ENCODE measurements at regions not wholly inside any gene's neighbourhood (a gene's known extent, or its start where the extent isn't known, plus 50 kb on each side); places are given as distances from the start of the nearest gene placed in this dataset.
"Not testable (repeated sequence)": the region's sequence is repeated elsewhere in the genome, so short reads cannot be mapped to it uniquely, and the experiment has no call there.

GRCh38 chr17:70535986-70536385 is 366.7 kb downstream of the KCNJ2 start:
- DNase-seq: no peak

DNA sequence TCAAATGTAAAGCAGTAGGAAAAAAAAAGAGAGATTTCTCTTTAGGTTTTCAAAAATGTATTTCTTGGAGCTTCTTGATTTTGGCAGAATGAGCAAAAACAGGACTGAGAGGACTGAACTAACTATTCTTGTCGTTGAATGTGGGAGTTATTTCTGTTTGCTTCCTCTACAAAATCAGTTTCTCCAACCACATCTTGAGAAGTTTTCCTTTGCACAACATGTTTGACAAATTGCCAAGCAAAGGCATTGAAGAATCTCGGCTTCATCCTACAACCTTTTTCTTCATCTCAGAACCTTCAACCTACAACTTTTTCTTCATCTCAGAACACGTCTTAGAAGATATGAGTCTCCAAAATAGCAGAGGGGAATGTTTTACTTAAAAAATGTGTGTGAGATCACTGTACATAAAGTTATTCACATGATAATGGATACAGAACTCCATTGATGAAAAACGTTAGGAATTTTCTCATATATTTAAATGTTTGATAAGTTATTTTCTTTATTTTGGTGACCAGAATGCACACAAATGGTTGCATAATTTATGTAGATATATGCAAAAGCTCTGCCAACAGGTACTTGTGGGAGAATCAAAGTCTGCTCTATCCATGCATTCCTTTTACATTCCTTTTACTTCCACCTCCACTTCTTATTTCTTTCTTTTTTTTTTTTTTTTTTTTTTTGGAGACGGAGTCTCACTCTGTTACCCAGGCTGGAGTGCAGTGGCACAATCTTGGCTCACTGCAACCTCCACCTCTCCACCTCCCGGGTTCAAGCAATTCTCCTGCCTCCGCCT is 370.0 kb downstream of the KCNJ2 start:
- no peak for DNase-seq

DNA sequence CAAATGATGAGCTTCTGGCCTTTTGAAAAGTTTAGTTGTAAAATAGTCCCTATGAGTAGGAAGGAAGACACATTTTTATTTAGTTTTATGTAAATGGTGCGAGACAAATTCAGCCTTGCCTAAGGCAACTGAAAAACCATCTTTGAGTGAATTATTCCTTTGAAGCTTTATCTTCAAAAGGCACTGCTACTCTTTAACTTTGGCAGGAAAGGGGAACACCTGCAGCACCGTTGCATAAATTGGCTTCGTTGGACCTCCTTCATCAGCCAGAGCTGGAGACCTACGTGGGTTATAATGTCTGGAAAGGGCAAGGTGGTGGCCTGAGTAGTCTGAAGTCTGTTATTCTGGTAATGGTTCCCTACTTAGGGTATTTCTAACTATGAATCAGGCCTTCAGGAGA is 373.5 kb downstream of the KCNJ2 start:
- DNase-seq: no peak

DNA sequence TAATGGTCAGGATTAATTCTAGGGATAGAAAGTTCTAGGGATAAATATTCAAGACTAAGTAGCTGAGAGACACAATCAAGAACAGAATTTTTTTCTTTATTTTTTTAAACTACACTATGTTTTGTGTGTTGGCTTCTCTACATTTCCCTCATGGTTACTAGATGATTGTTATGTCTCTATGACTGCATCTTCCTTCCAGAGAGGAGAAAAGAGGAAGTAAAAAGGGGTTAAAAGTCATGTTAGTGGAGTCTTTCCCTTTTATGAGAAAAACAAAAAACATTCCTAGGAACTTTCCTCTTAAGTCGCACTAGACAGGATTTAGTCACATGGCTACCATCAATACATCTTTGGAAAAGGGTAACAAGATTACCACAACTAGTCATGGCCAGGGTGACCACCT is 375.0 kb downstream of the KCNJ2 start:
- DNase-seq: no peak

DNA sequence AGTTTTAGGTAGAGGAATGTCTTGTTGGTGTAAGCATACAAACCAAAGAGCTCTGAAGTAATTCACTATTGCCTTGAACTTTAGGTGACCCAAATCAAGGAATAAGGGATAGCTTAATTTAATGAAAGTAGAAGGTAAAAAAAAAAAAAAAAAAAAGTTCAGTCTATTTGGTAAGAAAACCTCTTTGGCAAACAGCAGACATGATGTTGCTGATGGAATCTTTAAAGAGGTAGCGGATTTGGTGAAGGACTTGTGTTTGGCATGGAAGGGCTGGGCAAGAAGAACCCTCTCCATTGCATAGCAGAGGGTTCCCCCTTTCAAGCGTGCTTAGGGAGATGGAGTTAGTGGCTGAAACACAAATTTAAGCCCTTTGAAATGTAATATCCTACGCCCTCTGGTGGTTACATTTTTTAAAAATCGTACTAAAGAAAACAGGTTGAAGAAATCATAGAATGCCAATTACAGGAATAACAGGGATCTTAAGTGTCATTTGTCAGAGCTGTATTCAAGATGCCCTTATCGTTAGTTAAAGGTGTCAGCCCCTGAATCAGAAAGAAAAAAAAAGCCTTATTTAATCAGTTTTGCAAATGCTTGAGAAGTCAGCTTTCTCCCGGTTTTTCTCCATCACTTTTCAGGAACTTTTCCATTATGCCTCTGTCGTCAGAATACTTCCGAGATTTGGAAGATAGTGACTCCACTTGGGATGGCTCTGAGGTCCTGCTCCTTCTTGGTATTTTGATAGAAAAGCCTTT is 383.1 kb downstream of the KCNJ2 start:
- no peak for DNase-seq

DNA sequence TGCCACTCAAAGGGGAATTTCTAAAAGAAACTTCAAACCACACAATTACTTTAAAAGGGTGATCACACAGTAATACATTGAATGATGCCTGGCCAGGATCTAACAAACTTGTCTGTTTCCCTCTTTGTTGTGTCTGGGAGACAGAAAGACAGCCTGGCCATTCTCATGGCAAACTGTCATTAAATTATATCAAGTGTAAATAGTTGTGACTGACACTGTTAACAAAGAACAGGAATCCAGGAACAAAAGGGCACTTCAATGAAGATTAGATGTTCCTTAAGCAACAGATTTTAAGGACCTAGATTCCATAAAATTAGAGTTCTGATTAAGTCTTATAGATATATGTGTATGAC is 383.6 kb downstream of the KCNJ2 start:
- DNase-seq: no peak

GRCh38 chr17:70555723-70556122 is 386.4 kb downstream of the KCNJ2 start:
- no peak for DNase-seq

GRCh38 chr17:70558821-70559220 is 389.5 kb downstream of the KCNJ2 start:
- DNase-seq: no peak

DNA sequence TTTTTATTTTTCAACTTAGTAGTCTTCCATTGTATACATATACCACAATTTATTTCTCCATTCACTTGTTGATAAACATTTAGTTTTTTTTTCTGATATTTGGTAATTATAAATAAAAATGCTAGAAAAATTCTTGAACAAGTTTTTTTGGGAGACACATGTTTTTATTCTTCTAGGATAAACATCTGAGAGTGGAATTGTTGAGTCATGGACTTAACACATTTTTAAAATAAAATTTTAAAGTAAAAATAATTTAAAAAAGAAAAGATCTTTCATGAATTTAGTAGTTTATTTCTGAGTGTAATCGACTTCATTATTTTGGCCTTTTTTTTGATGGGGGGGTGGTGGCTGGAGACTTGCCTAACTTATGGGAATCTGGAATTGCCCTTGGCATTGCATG is 391.1 kb downstream of the KCNJ2 start:
- no peak for DNase-seq

- DNase-seq: no peak
Observed at GRCh38 chr17:70562137-70562536, 392.8 kb downstream of the KCNJ2 start.

DNA sequence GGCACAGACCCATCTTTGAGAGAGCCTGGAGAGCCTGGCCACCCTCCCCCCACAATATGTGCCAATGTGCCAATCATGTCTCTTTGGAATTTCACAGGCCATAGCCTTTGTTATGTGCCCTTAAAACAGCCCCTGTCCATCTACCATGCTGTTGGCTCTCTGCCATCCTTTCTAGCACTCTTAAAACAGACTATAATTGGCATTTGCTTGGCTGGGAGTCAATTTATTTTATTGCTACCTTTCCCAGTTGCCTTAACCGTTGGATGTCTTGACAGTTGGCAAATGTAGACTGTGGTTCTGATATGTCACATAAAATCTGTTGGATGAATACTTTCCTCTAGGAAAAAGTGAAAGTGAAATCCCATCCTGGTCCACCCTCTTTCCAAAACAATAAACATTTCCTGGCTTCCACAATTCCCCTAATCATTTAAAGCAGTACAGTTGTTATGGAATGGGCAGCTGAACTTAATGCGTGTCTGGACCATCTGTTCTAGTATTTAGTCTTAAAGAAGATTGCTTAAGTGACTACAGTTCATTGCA is 394.0 kb downstream of the KCNJ2 start:
- DNase-seq: no peak

DNA sequence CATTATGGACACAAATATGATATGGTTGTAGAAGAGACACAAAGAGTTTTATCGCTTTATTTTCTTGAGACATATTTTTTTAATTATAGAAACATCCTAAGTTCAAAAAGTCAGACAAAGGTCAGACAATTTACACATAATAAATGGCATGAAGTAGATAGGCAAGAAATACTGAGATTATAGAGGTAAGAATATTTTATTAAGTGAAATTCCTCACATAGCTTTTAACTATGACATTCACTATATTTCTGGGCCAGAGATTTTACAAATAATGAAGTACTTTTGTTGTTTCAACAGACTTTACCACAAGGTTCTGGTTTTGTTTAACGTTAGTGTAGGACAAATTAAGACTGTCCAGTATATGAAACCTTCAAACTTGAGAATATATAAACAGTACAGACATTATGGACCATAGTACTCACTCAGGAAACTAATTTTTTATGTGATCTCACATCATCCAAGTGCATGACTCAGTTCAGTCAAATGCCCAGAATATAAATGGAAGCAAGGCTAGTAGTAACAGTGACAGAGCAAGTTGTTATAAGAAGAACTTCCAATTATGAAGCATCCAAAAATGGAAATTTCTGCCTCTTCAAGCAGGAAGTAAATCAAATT is 394.8 kb downstream of the KCNJ2 start:
- DNase-seq: no peak

- no peak for DNase-seq
Observed at GRCh38 chr17:70569128-70569527, 399.8 kb downstream of the KCNJ2 start.

- no peak for DNase-seq
Observed at GRCh38 chr17:70577456-70577855, 408.1 kb downstream of the KCNJ2 start.

DNA sequence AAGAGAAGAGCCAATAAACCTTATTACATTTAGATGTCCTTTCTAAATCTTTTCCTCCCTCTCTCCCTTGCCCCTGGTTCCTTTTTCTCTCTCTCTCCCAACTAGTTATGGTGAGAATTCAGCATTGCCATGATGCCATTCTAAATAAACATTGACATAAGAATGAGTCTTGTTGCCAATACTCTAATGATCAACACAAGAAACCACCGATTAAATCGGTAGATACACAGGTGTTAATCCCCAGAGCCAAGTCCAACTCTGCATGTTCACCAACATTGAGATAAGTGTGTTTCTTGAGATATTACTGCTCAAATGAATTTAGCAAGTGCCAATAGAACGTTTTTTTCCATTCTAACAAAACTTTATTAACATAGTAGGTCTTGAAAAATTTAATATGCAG is 412.1 kb downstream of the KCNJ2 start:
- no peak for DNase-seq

- no peak for DNase-seq
Observed at GRCh38 chr17:70582777-70583176, 413.4 kb downstream of the KCNJ2 start.

- no peak for DNase-seq
Observed at GRCh38 chr17:70584255-70584654, 414.9 kb downstream of the KCNJ2 start.

DNA sequence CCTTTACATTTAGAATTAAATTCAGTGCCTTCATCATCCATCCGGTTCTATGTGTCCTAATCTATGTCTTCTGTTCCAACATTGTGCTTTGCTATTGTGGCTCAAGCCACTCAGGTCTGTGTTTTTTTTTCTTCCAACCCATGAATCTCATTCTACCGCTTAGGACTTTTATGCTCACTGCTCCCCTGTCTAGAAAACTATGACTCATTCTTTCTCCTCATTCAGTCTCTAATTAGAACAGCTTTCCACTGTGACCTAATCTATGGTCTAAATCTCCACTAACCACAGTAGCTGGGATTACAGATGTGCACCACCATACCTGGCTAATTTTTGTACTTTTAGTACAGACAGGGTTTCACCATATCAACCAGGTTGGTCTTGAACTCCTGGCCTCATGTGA is 418.7 kb downstream of the KCNJ2 start:
- no peak for DNase-seq

- no peak for DNase-seq
Observed at GRCh38 chr17:70597774-70598173, 428.4 kb downstream of the KCNJ2 start.

GRCh38 chr17:70599198-70599597 is 429.9 kb downstream of the KCNJ2 start:
- no peak for DNase-seq

DNA sequence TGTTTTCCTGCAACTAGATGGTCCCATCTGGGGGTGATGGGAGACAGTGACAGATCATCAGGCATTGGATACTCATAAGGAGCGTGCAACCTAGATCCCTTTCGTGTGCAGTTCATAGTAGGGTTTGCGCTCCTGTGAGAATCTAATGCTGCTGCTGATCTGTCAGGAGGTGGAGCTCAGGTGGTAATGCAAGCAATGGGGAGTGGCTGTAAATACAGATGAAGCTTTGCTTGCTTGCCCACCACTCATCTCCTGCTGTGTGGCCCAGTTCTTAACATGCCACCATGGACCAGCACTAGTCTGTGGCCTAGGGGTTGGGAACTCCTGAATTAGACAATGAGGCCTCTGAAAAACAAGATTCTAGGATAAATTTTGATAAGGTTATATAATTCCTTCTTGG is 430.6 kb downstream of the KCNJ2 start:
- not testable (repeated sequence) for DNase-seq

- no peak for DNase-seq
Observed at GRCh38 chr17:70603226-70603625, 433.9 kb downstream of the KCNJ2 start.

DNA sequence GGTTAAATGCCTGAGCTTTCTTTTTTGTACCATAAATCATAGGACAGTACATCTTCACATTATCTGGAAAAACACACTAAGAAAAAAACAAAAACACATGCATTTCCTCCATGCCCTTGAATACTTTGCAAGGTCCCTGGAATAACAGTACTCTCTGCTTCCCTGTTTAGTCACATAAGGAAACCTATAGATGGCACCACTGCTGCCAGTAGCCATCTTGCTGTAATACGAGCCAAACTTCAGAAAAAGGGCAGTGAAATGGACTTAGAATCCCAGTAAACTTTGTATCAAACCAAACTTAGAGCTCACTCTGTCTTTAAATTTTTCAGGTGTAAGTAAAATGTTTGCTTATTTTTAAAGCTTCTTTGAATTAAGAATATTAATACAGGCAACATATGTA is 435.5 kb downstream of the KCNJ2 start:
- DNase-seq: no peak

GRCh38 chr17:70606086-70606485 is 436.8 kb downstream of the KCNJ2 start:
- no peak for DNase-seq

Measured in stimulated activated CD8-positive, alpha-beta memory T cell treated with anti-CD3 and anti-CD28 coated beads, Interleukin-4, amount 100 ng/mL, for 48 hours (primary cell).